Keratinocyte (primary cell): ENCODE measurements at regions not wholly inside any gene's neighbourhood (a gene's known extent, or its start where the extent isn't known, plus 50 kb on each side); places are given as distances from the start of the nearest gene placed in this dataset.

Experiments used
- DNase-seq: peaks from one replicate; pipeline ENCODE4 v3.0.0-alpha.2; 2011; ENCODE audit warnings: low read depth, missing footprints, low spot score
- FAIRE-seq: peaks from 2 replicates; lab custom pipeline; 2011; peaks lifted over from hg19 to GRCh38; lab: Jason Lieb, UNC
- H2AFZ ChIP-seq: 2 replicates; pipeline ENCODE4 v1.6.0; 2012; ENCODE audit warnings: low read length, control low read depth, inconsistent platforms; ENCODE audit not compliant: control insufficient read depth
- H3K27ac ChIP-seq: 2 replicates; pipeline ENCODE4 v1.5.1; 2011; ENCODE audit warnings: low read length; ENCODE audit not compliant: control insufficient read depth, insufficient read depth
- H3K27me3 ChIP-seq: 3 replicates; pipeline ENCODE4 v1.6.0; 2011; ENCODE audit warnings: low read length; ENCODE audit not compliant: control insufficient read depth, insufficient read depth; ENCODE audit errors: extremely low read depth
- H3K36me3 ChIP-seq, 2 experiments: 2 replicates in 1 of 2; 3 replicates in 1 of 2; pipeline ENCODE4 v1.5.1; 2011; ENCODE audit warnings: low read length in 2 of 2, mild to moderate bottlenecking in 1 of 2; ENCODE audit not compliant: control insufficient read depth in 2 of 2, insufficient read depth in 2 of 2; ENCODE audit errors: extremely low read depth in 1 of 2
- H3K4me1 ChIP-seq: 3 replicates; pipeline ENCODE4 v1.5.1; 2011; ENCODE audit warnings: low read length; ENCODE audit not compliant: control insufficient read depth, insufficient read depth; ENCODE audit errors: extremely low read depth
- H3K4me2 ChIP-seq: 3 replicates; pipeline ENCODE4 v1.6.0; 2011; ENCODE audit warnings: low read depth, low read length; ENCODE audit not compliant: control insufficient read depth, insufficient read depth; ENCODE audit errors: extremely low read depth
- H3K4me3 ChIP-seq, 3 experiments: fragments of 200-600 bp in 1 of 3; sonication (generic) in 1 of 3; 2 replicates in 2 of 3; 3 replicates in 1 of 3; pipeline ENCODE4 v1.5.1; 2011 to 2016; ENCODE audit warnings: low read length in 3 of 3, mild to moderate bottlenecking in 3 of 3, control low read depth in 2 of 3, inconsistent platforms in 1 of 3, low read depth in 1 of 3, mixed read lengths in 1 of 3, mixed run types in 1 of 3, moderate library complexity in 1 of 3; ENCODE audit not compliant: control insufficient read depth in 2 of 3, insufficient read depth in 2 of 3; ENCODE audit errors: extremely low read depth in 1 of 3
- H3K79me2 ChIP-seq: 2 replicates; pipeline ENCODE4 v1.6.0; 2012; ENCODE audit warnings: low read length; ENCODE audit not compliant: control insufficient read depth, insufficient read depth
- H3K9ac ChIP-seq: 3 replicates; pipeline ENCODE4 v1.6.0; 2011; ENCODE audit warnings: low read length; ENCODE audit not compliant: control insufficient read depth, insufficient read depth; ENCODE audit errors: extremely low read depth
- H3K9me1 ChIP-seq: 3 replicates; pipeline ENCODE4 v1.6.0; 2011; ENCODE audit warnings: low read length; ENCODE audit not compliant: control insufficient read depth, insufficient read depth; ENCODE audit errors: extremely low read depth
- H3K9me3 ChIP-seq: 2 replicates; pipeline ENCODE4 v1.5.1; 2012; ENCODE audit warnings: low read depth, low read length; ENCODE audit not compliant: control insufficient read depth
- H4K20me1 ChIP-seq: 3 replicates; pipeline ENCODE4 v1.6.0; 2011; ENCODE audit warnings: low read length; ENCODE audit not compliant: control insufficient read depth, insufficient read depth; ENCODE audit errors: extremely low read depth
- CTCF ChIP-seq, 3 experiments: IDR thresholded peaks in 1 of 3; conservative IDR thresholded peaks in 1 of 3; optimal IDR thresholded peaks in 1 of 3; 2 replicates in 2 of 3; 3 replicates in 1 of 3; pipeline versions ENCODE3 to v1.5.1; 2011; ENCODE audit warnings: low read length in 3 of 3, mild to moderate bottlenecking in 3 of 3, moderate library complexity in 2 of 3, control low read depth in 1 of 3, inconsistent platforms in 1 of 3; ENCODE audit not compliant: insufficient read depth in 2 of 3; ENCODE audit errors: extremely low read depth in 1 of 3
- EZH2 ChIP-seq: IDR thresholded peaks from one replicate; pipeline ENCODE4 v1.6.1; 2012; ENCODE audit warnings: inconsistent platforms, mild to moderate bottlenecking, low read length, moderate library complexity
- dilution Hi-C: fragments of 300-500 bp; cut with MboI; formaldehyde crosslinking; loops from one replicate; pipeline ENCODE4 v1.7.0; 2020; ENCODE audit warnings: low sequenced_read_pairs; ENCODE audit not compliant: extremely low pct_ligation_motif_present

- H3K27me3 ChIP-seq = no peaks in the 10 kb centered on the region
- no peaks in the 10 kb centered on the region for H3K9me3 ChIP-seq
- dilution Hi-C loops = no loop called here
- H3K9ac ChIP-seq = no peak overlapping the region
- no peak overlapping the region for H3K4me2 ChIP-seq
- H2AFZ ChIP-seq = no peak overlapping the region
- no peaks in the 10 kb centered on the region for H3K9me1 ChIP-seq
- DNase-seq = no peak
- H3K4me3 ChIP-seq = no peak overlapping the region
- H3K36me3 ChIP-seq = no peaks in the 10 kb centered on the region
- no peak for FAIRE-seq
- no peak overlapping the region for H3K27ac ChIP-seq
- no peaks in the 10 kb centered on the region for H4K20me1 ChIP-seq
- TF ChIP-seq CTCF (optimal IDR thresholded peaks at IDR 0.05 in 1 of 3, IDR thresholded peaks at IDR 0.05 in 1 of 3, conservative IDR thresholded peaks at IDR 0.05 in 1 of 3; ENCODE audit: extremely low read depth in 1 of 3, insufficient read depth in 2 of 3, low read length in 3 of 3) (no peak), EZH2 (no peak)
- no peaks in the 10 kb centered on the region for H3K79me2 ChIP-seq
- H3K4me1 ChIP-seq = no peaks in the 10 kb centered on the region
Measured at GRCh38 chr18:35804377-35804776, 168.1 kb upstream of the RMP24 start.

- H2AFZ ChIP-seq = no peak overlapping the region
- no peak for DNase-seq
- H3K79me2 ChIP-seq = no peaks in the 10 kb centered on the region
- no peaks in the 10 kb centered on the region for H3K9me1 ChIP-seq
- peaks cover 11% of the 10 kb centered on the region for H3K4me1 ChIP-seq
- no peak overlapping the region for H3K9ac ChIP-seq
- H4K20me1 ChIP-seq = no peaks in the 10 kb centered on the region
- H3K9me3 ChIP-seq = no peaks in the 10 kb centered on the region
- FAIRE-seq = no peak
- H3K4me3 ChIP-seq = no peak overlapping the region
- no peaks in the 10 kb centered on the region for H3K36me3 ChIP-seq
- H3K4me2 ChIP-seq = no peak overlapping the region
- H3K27me3 ChIP-seq = no peaks in the 10 kb centered on the region
- TF ChIP-seq EZH2 (no peak), CTCF (optimal IDR thresholded peaks at IDR 0.05 in 1 of 3, IDR thresholded peaks at IDR 0.05 in 1 of 3, conservative IDR thresholded peaks at IDR 0.05 in 1 of 3; ENCODE audit: extremely low read depth in 1 of 3, insufficient read depth in 2 of 3, low read length in 3 of 3) (no peak)
- dilution Hi-C loops = no loop called here
- no peak overlapping the region for H3K27ac ChIP-seq
Measured at GRCh38 chr18:35807811-35808335, 164.6 kb upstream of the RMP24 start.
